Mesothelial cell of epicardium (in vitro differentiated cells): ENCODE measurements at regions not wholly inside any gene's neighbourhood (a gene's known extent, or its start where the extent isn't known, plus 50 kb on each side); places are given as distances from the start of the nearest gene placed in this dataset.
A peak's percentile ranks its signal among the peaks of the same experiment; 100 is the strongest.

Experiments used
- DNase-seq, 2 experiments: peaks; one replicate each; pipeline ENCODE4 v3.0.0; 2021; ENCODE audit warnings: low spot score in 2 of 2; ENCODE audit not compliant: unreplicated experiment in 2 of 2
- H3K27ac Mint-ChIP-seq: 2 replicates; pipeline ENCODE4 v1.8.0; 2021; ENCODE audit warnings: mixed read lengths
- H3K27me3 Mint-ChIP-seq: 2 replicates; pipeline ENCODE4 v1.8.0; 2021; ENCODE audit warnings: low read depth, mixed read lengths
- H3K36me3 Mint-ChIP-seq: 2 replicates; pipeline ENCODE4 v1.8.0; 2021; ENCODE audit warnings: mixed read lengths
- H3K4me1 Mint-ChIP-seq: 2 replicates; pipeline ENCODE4 v1.8.0; 2021; ENCODE audit warnings: mixed read lengths
- H3K4me3 Mint-ChIP-seq: 2 replicates; pipeline ENCODE4 v1.8.0; 2021; ENCODE audit warnings: mild to moderate bottlenecking, moderate library complexity, mixed read lengths
- H3K9me3 Mint-ChIP-seq: 2 replicates; pipeline ENCODE4 v1.8.0; 2021; ENCODE audit warnings: mixed read lengths
- CTCF ChIP-seq: fragments of 200-600 bp; sonication (generic); IDR thresholded peaks from one replicate; pipeline ENCODE4 v1.5.0; 2021; ENCODE audit warnings: antibody characterized with exemption; ENCODE audit not compliant: unreplicated experiment

DNA sequence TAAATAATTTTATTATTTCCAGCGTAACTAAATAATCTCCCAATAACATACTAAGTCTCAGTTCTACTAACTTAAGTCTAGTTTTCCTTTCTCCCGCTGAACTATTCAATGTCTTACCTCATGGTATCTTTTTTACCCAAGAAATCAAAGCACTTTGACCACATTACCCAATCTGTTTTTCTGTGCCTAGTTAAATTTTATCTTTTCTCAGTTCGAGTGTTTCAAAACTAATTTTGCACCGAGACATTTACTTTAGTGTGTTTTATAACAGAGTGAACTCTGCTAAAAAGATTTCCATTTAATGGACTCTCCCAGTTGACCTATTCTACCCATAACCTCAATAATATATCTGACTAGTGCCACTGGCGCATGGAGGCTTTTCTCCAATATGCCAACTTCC lies 67.6 kb upstream of the IRF2 start:
- H3K27me3 Mint-ChIP-seq = no peaks in the 10 kb centered on the region
- no peak overlapping the region for H3K4me3 Mint-ChIP-seq
- no peaks in the 10 kb centered on the region for H3K9me3 Mint-ChIP-seq
- DNase-seq = no peak
- no peak overlapping the region for H3K27ac Mint-ChIP-seq
- H3K4me1 Mint-ChIP-seq = peaks cover 6% of the 10 kb centered on the region
- no peak for TF ChIP-seq CTCF
- no peaks in the 10 kb centered on the region for H3K36me3 Mint-ChIP-seq

GRCh38 chr4:184540307-184540706 lies 66.0 kb upstream of the IRF2 start:
- Mint-ChIP-seq H3K27ac (no peak overlapping the region), H3K9me3 (no peaks in the 10 kb centered on the region), H3K36me3 (no peaks in the 10 kb centered on the region), H3K4me3 (no peak overlapping the region), H3K27me3 (no peaks in the 10 kb centered on the region), H3K4me1 (peaks cover 22% of the 10 kb centered on the region)
- TF ChIP-seq CTCF = no peak
- no peak for DNase-seq

DNA sequence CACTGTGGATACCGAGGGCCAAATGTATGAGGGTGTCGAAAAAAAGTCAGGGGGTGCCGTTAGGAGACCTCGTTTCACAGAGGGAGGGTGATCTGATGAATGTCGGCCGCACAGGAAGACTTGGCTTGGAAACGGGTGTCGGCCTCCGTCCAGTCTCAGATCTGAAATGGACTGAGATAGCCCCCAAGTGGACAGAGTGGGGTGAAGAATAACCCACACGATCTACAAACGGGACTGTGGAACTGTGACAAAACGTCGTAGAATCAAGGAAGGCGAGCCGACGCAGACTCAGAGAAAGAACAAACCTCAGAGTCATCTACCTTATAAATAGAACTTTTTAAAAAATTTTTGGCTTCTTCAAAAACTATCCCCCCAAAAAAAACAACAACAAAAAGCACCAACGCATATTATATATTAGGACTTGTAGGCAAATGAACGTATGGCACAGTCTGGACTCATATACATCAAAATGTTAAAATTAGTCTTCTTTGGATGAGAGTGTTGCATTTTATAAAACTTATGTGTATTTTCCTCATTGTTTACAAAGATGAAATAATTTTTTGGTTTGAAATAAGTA lies 63.8 kb upstream of the IRF2 start:
- H3K9me3 Mint-ChIP-seq = no peaks in the 10 kb centered on the region
- peak overlapping the region; percentile 98 for H3K27ac Mint-ChIP-seq
- no peaks in the 10 kb centered on the region for H3K27me3 Mint-ChIP-seq
- TF ChIP-seq CTCF = peak; percentile 28
- peaks cover 33% of the 10 kb centered on the region for H3K4me1 Mint-ChIP-seq
- peak overlapping the region; percentile 90 for H3K4me3 Mint-ChIP-seq
- no peaks in the 10 kb centered on the region for H3K36me3 Mint-ChIP-seq
- peak; percentile 41 to 71 for DNase-seq

DNA sequence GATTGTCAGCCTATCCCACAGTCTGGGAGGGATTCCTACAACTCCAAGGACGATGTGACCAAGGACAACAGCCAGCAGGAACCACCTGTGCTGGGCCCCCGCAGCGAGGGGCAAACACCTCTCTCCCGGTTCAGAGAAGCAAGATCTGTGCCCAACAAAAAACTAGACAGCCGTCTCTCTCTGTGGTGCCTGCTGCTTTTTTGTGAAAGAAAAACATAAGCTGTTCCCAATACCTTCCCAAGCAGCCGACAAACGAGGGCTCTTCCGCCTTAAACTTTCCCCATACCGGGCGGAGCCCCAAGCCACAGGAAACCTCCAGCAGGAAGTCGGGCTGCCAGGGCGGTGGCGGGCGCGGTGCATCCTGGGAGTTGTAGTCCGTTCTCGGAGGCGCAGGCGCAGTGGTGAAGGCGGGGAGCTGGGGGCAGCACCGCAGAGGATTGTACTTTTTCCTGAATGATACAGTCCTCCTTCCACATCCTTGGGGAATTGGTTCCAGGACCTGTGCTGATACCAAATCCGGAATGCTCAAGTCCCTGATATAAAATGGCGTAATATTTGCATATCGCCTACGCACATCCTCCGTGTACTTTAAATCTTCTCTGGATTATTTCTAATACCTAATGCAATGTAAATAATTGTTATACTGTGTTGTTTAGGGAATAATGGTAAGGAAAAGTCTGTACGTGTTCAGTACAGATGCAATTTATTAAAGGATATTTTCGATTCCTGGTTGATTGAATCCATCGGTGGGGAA lies 63.1 kb upstream of the IRF2 start:
- H3K4me3 Mint-ChIP-seq = peak overlapping the region; percentile 90
- H3K36me3 Mint-ChIP-seq = no peaks in the 10 kb centered on the region
- peak overlapping the region; percentile 98 for H3K27ac Mint-ChIP-seq
- TF ChIP-seq CTCF = no peak
- DNase-seq = peak; percentile 94 to 100
- peaks cover 33% of the 10 kb centered on the region for H3K4me1 Mint-ChIP-seq
- no peaks in the 10 kb centered on the region for H3K9me3 Mint-ChIP-seq
- no peaks in the 10 kb centered on the region for H3K27me3 Mint-ChIP-seq

DNA sequence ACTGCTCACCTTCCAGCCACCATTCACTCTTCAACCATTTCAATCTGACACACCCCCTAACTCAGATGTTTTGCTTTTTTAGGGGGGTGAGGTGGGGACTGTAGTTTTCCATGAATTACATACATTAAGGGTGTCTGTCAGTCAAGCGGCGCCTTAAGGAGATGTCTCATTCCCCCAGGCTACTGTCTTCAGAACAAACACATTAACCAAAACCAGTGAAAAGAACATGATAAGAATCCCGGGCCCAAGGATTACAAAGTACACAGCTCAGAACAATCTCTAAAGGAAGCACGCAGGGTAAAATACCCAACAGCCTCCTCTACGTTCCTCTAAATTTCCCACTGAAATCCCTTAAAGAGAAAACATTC lies 62.5 kb upstream of the IRF2 start:
- TF ChIP-seq CTCF = no peak
- H3K27me3 Mint-ChIP-seq = no peaks in the 10 kb centered on the region
- no peak for DNase-seq
- no peaks in the 10 kb centered on the region for H3K9me3 Mint-ChIP-seq
- peaks cover 33% of the 10 kb centered on the region for H3K4me1 Mint-ChIP-seq
- no peaks in the 10 kb centered on the region for H3K36me3 Mint-ChIP-seq
- H3K4me3 Mint-ChIP-seq = peak overlapping the region; percentile 90
- peak overlapping the region; percentile 98 for H3K27ac Mint-ChIP-seq
